Left lung (tissue), 4 donors: ENCODE measurements at regions not wholly inside any gene's neighbourhood (a gene's known extent, or its start where the extent isn't known, plus 50 kb on each side); places are given as distances from the start of the nearest gene placed in this dataset.
A peak's percentile ranks its signal among the peaks of the same experiment; 100 is the strongest.

Experiments
- ATAC-seq: fragments of 200-7000 bp; cut with Tn5 transposase; one replicate; pipeline ENCODE4 v1.9.1; 2020; ENCODE audit warnings: moderate library complexity
- DNase-seq, 4 donors: peaks; one replicate each; pipeline ENCODE4 v3.0.0-alpha.2; 2013 to 2020
- H3K27ac ChIP-seq, 2 donors: fragments of 200-600 bp; sonication (generic) in 1 of 2; one replicate each; pipeline versions ENCODE4 v1.5.0 to v1.8.0; 2020 to 2021
- H3K27me3 ChIP-seq, 2 donors: fragments of 200-600 bp; sonication (generic) in 1 of 2; one replicate each; pipeline versions ENCODE4 v1.5.0 to v1.8.0; 2020 to 2021
- H3K36me3 ChIP-seq, 2 donors: fragments of 200-600 bp; sonication (generic) in 1 of 2; one replicate each; pipeline versions ENCODE4 v1.5.0 to v1.8.0; 2020 to 2021
- H3K4me1 ChIP-seq, 2 donors: fragments of 200-600 bp; one replicate each; pipeline ENCODE4 v1.8.0; 2021
- H3K4me3 ChIP-seq, 2 donors: fragments of 200-600 bp; sonication (generic) in 1 of 2; one replicate each; pipeline versions ENCODE4 v1.5.0 to v1.8.0; 2020 to 2021; ENCODE audit warnings: mild to moderate bottlenecking in 1 of 2
- H3K9me3 ChIP-seq, 2 donors: fragments of 200-600 bp; sonication (generic) in 1 of 2; one replicate each; pipeline versions ENCODE4 v1.5.0 to v1.8.0; 2020 to 2021
- intact Hi-C, 2 donors: fragments of 100-400 bp; cut with DNase I; formaldehyde crosslinking; loops; one replicate each; pipeline versions ENCODE4 v1.11.2 to v1.14.2; 2022
- TF ChIP-seq, protein P1 (sequence below), 2 donors: fragments of 200-600 bp; sonication (generic) in 1 of 2; IDR thresholded peaks; one replicate each; pipeline versions ENCODE4 v1.5.0 to v1.8.0; 2021; ENCODE audit warnings: antibody characterized with exemption in 2 of 2
- donor health status: DM: no; HTN: yes; CAD: no.
- donor health status: DM: no; HTN: no; CAD: no.

DNA sequence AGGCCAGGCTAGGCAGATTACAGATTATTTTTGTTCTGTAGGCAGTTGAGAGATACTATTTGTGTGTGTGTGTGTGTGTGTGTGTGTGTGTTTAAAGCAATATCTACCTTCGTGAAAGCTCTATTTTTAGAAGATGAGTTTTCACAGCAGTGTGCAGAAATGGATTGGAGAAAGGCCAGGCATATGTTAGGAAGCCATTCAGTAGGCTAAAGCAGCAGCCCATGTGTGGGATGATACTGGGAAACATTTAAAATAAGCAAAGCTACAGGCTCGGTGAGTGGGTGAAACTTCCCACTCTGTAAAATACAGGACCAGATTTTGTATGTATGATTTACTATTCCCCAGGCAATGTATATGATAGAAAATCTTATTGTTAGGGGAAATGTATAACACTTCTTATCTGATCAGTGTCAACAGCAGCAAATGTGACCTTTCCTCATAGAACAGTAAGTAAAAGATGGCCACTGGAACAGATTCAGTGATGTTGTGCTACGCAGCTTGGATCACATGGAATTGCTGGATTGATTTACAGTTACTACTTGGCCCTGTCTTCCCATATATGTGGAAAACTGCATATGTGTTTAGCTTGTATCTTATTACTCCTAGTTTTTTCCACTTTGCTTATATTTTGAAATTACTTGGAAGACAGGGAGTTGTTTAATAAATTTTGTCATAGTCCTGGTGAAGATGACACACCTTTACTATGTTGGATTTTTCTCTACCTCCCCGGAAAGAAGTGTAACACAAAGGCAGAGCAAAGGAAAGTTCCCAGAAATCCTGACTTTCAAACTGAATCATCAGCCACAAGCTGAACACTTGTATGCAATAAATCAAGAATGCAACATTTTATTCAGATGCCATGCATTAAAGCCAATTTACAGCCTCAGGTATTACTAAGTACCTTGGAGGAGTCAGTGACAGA lies 1077.7 kb upstream of the SEMA6A start:
- Histone ChIP-seq H3K36me3 (no peaks in the 10 kb centered on the region), H3K27ac (no peak overlapping the region), H3K4me3 (no peak overlapping the region), H3K4me1 (no peaks in the 10 kb centered on the region), H3K9me3 (no peaks in the 10 kb centered on the region), H3K27me3 (no peaks in the 10 kb centered on the region)
- no peak for ATAC-seq
- DNase-seq = peak in 2 of 4 donors; percentile 8 to 19
- TF ChIP-seq, protein P1, sequence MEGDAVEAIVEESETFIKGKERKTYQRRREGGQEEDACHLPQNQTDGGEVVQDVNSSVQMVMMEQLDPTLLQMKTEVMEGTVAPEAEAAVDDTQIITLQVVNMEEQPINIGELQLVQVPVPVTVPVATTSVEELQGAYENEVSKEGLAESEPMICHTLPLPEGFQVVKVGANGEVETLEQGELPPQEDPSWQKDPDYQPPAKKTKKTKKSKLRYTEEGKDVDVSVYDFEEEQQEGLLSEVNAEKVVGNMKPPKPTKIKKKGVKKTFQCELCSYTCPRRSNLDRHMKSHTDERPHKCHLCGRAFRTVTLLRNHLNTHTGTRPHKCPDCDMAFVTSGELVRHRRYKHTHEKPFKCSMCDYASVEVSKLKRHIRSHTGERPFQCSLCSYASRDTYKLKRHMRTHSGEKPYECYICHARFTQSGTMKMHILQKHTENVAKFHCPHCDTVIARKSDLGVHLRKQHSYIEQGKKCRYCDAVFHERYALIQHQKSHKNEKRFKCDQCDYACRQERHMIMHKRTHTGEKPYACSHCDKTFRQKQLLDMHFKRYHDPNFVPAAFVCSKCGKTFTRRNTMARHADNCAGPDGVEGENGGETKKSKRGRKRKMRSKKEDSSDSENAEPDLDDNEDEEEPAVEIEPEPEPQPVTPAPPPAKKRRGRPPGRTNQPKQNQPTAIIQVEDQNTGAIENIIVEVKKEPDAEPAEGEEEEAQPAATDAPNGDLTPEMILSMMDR (IDR thresholded peaks at IDR 0.05) = no peak
- intact Hi-C loops = no loop called here

DNA sequence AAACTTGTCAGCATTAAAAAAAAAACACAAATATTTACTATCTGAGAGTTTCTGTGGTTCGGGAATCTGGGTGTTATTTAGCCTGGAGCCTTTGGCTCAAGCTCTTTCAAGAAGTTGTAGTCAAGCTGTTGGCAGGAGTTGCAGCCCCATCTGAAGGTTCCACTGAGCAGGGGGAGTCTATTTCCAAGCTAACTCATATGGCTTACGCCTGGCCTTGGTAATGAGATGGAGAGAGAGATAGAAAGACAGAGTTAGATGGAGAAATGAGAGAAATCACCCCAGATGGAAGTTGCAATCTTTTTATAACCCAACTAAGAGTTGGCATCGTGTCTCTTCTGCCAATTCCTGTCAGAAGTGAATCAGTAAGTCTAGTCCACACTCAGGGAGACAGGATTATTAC lies 1075.2 kb upstream of the SEMA6A start:
- ATAC-seq (no peak), DNase-seq (no peak)
- TF ChIP-seq, protein P1 (IDR thresholded peaks at IDR 0.05) = no peak
- no peaks in the 10 kb centered on the region for H3K36me3 ChIP-seq
- no peak overlapping the region for H3K4me3 ChIP-seq
- no peak overlapping the region for H3K27ac ChIP-seq
- intact Hi-C loops = no loop called here
- no peaks in the 10 kb centered on the region for H3K27me3 ChIP-seq
- H3K4me1 ChIP-seq = no peaks in the 10 kb centered on the region
- no peaks in the 10 kb centered on the region for H3K9me3 ChIP-seq

DNA sequence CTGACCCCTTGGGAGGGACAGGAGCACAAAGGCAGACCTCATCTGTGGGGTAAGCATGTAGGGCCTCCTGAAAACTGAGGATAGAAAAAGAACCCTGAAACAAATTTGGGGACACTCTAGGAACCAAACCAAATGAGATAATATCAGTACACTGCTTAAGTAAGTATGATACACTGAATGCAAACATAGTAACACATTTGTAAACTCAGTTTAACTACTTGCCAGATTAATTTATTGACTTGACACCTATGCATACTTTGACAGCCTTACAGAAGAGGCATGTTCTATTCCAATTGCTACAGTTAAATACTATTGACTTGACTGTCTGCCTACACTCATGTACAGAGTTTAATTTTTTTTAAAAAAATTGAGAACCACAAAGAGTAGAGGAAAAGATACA lies 1070.8 kb upstream of the SEMA6A start:
- no peak for ATAC-seq
- Histone ChIP-seq H3K36me3 (no peaks in the 10 kb centered on the region), H3K4me1 (no peaks in the 10 kb centered on the region), H3K27ac (no peak overlapping the region), H3K27me3 (no peaks in the 10 kb centered on the region), H3K9me3 (peaks cover 0 to 2% of the 10 kb centered on the region in 2 donors), H3K4me3 (no peak overlapping the region)
- no peak for DNase-seq
- intact Hi-C loops = no loop called here
- TF ChIP-seq, protein P1 (IDR thresholded peaks at IDR 0.05) = no peak

DNA sequence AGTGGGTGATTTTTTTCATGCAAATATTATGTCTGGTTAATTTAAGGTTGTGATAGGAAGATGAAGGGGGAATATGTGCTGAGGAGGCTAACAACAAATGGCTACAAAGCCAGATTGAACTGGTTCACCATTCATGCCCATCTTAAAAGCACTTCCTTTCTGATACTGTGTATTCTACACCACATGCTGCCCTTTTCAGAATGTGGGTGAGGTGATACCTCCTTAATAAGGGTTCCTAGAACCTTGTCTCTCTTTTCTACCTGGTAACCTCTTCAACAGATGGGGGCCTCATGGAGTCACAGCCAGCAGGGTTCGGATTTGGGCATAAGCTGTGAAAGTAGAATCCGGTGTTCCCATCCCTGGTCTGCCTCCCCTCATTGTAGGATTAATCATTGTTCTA lies 1064.0 kb upstream of the SEMA6A start:
- TF ChIP-seq, protein P1 (IDR thresholded peaks at IDR 0.05) = no peak
- intact Hi-C loops = no loop called here

DNA sequence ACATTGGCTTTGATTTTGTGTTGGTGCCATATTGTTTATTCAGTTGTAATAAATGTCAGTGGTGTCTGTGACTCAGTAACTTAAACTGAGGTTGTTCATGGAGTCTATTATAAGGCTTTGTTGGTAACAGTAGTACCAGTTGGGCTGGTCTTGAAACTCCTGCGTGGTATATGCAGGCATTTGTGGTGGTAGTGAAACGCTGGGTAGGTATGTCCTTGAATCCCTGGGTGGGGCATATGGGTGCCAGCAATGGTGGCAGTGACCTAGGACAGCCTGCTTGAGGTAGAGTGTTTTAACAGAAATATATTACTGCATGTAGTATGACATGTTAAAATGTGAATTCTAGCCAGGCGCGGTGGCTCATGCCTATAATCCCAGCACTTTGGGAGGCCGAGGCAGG lies 1058.5 kb upstream of the SEMA6A start:
- no peaks in the 10 kb centered on the region for H3K36me3 ChIP-seq
- no peak for DNase-seq
- peaks cover 0 to 16% of the 10 kb centered on the region in 2 donors for H3K9me3 ChIP-seq
- intact Hi-C loops = no loop called here
- no peak overlapping the region for H3K4me3 ChIP-seq
- no peaks in the 10 kb centered on the region for H3K4me1 ChIP-seq
- H3K27ac ChIP-seq = no peak overlapping the region
- H3K27me3 ChIP-seq = no peaks in the 10 kb centered on the region
- ATAC-seq = no peak
- TF ChIP-seq, protein P1 (IDR thresholded peaks at IDR 0.05) = no peak

More for the DNA sequence above, 1064.0 kb upstream of the SEMA6A start:
- ATAC-seq = no peak
- no peak overlapping the region for H3K27ac ChIP-seq
- H3K4me1 ChIP-seq = no peaks in the 10 kb centered on the region
- no peaks in the 10 kb centered on the region for H3K36me3 ChIP-seq
- no peak for DNase-seq
- H3K9me3 ChIP-seq = no peaks in the 10 kb centered on the region
- H3K4me3 ChIP-seq = no peak overlapping the region
- H3K27me3 ChIP-seq = no peaks in the 10 kb centered on the region
